C4-2B (cell line): ENCODE measurements at regions not wholly inside any gene's neighbourhood (a gene's known extent, or its start where the extent isn't known, plus 50 kb on each side); places are given as distances from the start of the nearest gene placed in this dataset.

ENCODE experiments used
- CTCF ChIP-seq: fragments of 450-650 bp; conservative IDR thresholded peaks from 2 replicates; pipeline ENCODE4 v1.5.1; 2017; ENCODE audit warnings: mild to moderate bottlenecking
- ZFX ChIP-seq: fragments of 450-650 bp; IDR thresholded peaks from 2 replicates; pipeline ENCODE4 v1.6.1; 2017

GRCh38 chr6:114892211-114892610, 549.4 kb upstream of the HS3ST5 start:
- TF ChIP-seq CTCF, result no peak
- no peak for TF ChIP-seq ZFX
